ENCODE measurements at regions not wholly inside any gene's neighbourhood (a gene's known extent, or its start where the extent isn't known, plus 50 kb on each side); places are given as distances from the start of the nearest gene placed in this dataset.
"Not testable (repeated sequence)": the region's sequence is repeated elsewhere in the genome, so short reads cannot be mapped to it uniquely, and the experiment has no call there.

GRCh38 chr12:46992051-46992450 lies 87.4 kb upstream of the PCED1B start:
- H3K27me3 ChIP-seq (ENCODE audit: control insufficient read depth in 3 of 3, insufficient read depth in 3 of 3, low read length in 3 of 3); H3K9me3 ChIP-seq (ENCODE audit: control insufficient read depth in 2 of 2, insufficient read depth in 1 of 2, low read depth in 1 of 2, low read length in 1 of 2); H3K4me3 ChIP-seq (ENCODE audit: low read depth in 1 of 3, low read length in 3 of 3); FAIRE-seq; H3K4me1 ChIP-seq (ENCODE audit: control insufficient read depth in 3 of 3, insufficient read depth in 2 of 3, low read depth in 1 of 3, low read length in 2 of 3); H3K27ac ChIP-seq (ENCODE audit: low read depth in 1 of 3, low read length in 2 of 3); DNase-seq; H3K36me3 ChIP-seq (ENCODE audit: control insufficient read depth in 3 of 3, insufficient read depth in 2 of 3, low read depth in 1 of 3, low read length in 3 of 3): not testable (repeated sequence)
- WGBS, 3 donors = 73 to 88% (median 82%) methylated on average over 4 to 6 of the region's 6 CpGs

- H3K36me3 ChIP-seq (ENCODE audit: control insufficient read depth in 3 of 3, insufficient read depth in 2 of 3, low read depth in 1 of 3, low read length in 3 of 3) = no peaks in the 10 kb centered on the region
- no peak for DNase-seq
- no peak overlapping the region for H3K27ac ChIP-seq (ENCODE audit: low read depth in 1 of 3, low read length in 2 of 3)
- no peak overlapping the region for H3K4me3 ChIP-seq (ENCODE audit: low read depth in 1 of 3, low read length in 3 of 3)
- 80 to 89% (median 85%) methylated on average over 5 of the region's 5 CpGs for WGBS, 3 donors
- FAIRE-seq = peak; percentile 55
- H3K27me3 ChIP-seq (ENCODE audit: control insufficient read depth in 3 of 3, insufficient read depth in 3 of 3, low read length in 3 of 3) = no peaks in the 10 kb centered on the region
- H3K9me3 ChIP-seq (ENCODE audit: control insufficient read depth in 2 of 2, insufficient read depth in 1 of 2, low read depth in 1 of 2, low read length in 1 of 2) = no peaks in the 10 kb centered on the region
- H3K4me1 ChIP-seq (ENCODE audit: control insufficient read depth in 3 of 3, insufficient read depth in 2 of 3, low read depth in 1 of 3, low read length in 2 of 3) = no peaks in the 10 kb centered on the region
These were observed 80.5 kb upstream of the PCED1B start for GRCh38 chr12:46998811-46999368.

GRCh38 chr12:47004634-47005033 lies 74.8 kb upstream of the PCED1B start:
- H3K4me3 ChIP-seq (ENCODE audit: low read depth in 1 of 3, low read length in 3 of 3) = no peak overlapping the region
- no peak for FAIRE-seq
- no peak overlapping the region for H3K27ac ChIP-seq (ENCODE audit: low read depth in 1 of 3, low read length in 2 of 3)
- H3K9me3 ChIP-seq (ENCODE audit: control insufficient read depth in 2 of 2, insufficient read depth in 1 of 2, low read depth in 1 of 2, low read length in 1 of 2) = no peaks in the 10 kb centered on the region
- 16 to 37% (median 31%) methylated on average over 2 of the region's 2 CpGs for WGBS, 3 donors
- H3K36me3 ChIP-seq (ENCODE audit: control insufficient read depth in 3 of 3, insufficient read depth in 2 of 3, low read depth in 1 of 3, low read length in 3 of 3) = no peaks in the 10 kb centered on the region
- peak; percentile 27 to 28 for DNase-seq
- H3K27me3 ChIP-seq (ENCODE audit: control insufficient read depth in 3 of 3, insufficient read depth in 3 of 3, low read length in 3 of 3) = no peaks in the 10 kb centered on the region
- H3K4me1 ChIP-seq (ENCODE audit: control insufficient read depth in 3 of 3, insufficient read depth in 2 of 3, low read depth in 1 of 3, low read length in 2 of 3) = no peaks in the 10 kb centered on the region

- Histone ChIP-seq H3K4me1 (ENCODE audit: control insufficient read depth in 3 of 3, insufficient read depth in 2 of 3, low read depth in 1 of 3, low read length in 2 of 3) (no peaks in the 10 kb centered on the region), H3K27me3 (ENCODE audit: control insufficient read depth in 3 of 3, insufficient read depth in 3 of 3, low read length in 3 of 3) (no peaks in the 10 kb centered on the region), H3K9me3 (ENCODE audit: control insufficient read depth in 2 of 2, insufficient read depth in 1 of 2, low read depth in 1 of 2, low read length in 1 of 2) (no peaks in the 10 kb centered on the region), H3K4me3 (ENCODE audit: low read depth in 1 of 3, low read length in 3 of 3) (no peak overlapping the region), H3K36me3 (ENCODE audit: control insufficient read depth in 3 of 3, insufficient read depth in 2 of 3, low read depth in 1 of 3, low read length in 3 of 3) (no peaks in the 10 kb centered on the region), H3K27ac (ENCODE audit: low read depth in 1 of 3, low read length in 2 of 3) (no peak overlapping the region)
- DNase-seq = no peak
- 82 to 89% (median 86%) methylated on average over 3 of the region's 3 CpGs for WGBS, 3 donors
- no peak for FAIRE-seq
These were observed 72.4 kb upstream of the PCED1B start for GRCh38 chr12:47007048-47007447.

- no peaks in the 10 kb centered on the region for H3K36me3 ChIP-seq (ENCODE audit: control insufficient read depth in 3 of 3, insufficient read depth in 2 of 3, low read depth in 1 of 3, low read length in 3 of 3)
- H3K4me1 ChIP-seq (ENCODE audit: control insufficient read depth in 3 of 3, insufficient read depth in 2 of 3, low read depth in 1 of 3, low read length in 2 of 3) = no peaks in the 10 kb centered on the region
- H3K27ac ChIP-seq (ENCODE audit: low read depth in 1 of 3, low read length in 2 of 3) = no peak overlapping the region
- H3K9me3 ChIP-seq (ENCODE audit: control insufficient read depth in 2 of 2, insufficient read depth in 1 of 2, low read depth in 1 of 2, low read length in 1 of 2) = no peaks in the 10 kb centered on the region
- FAIRE-seq (no peak), DNase-seq (no peak)
- no peak overlapping the region for H3K4me3 ChIP-seq (ENCODE audit: low read depth in 1 of 3, low read length in 3 of 3)
- peaks cover 0 to 4% (median 0%) of the 10 kb centered on the region in 3 donors for H3K27me3 ChIP-seq (ENCODE audit: control insufficient read depth in 3 of 3, insufficient read depth in 3 of 3, low read length in 3 of 3)
- 81 to 92% (median 87%) methylated on average over 1 of the region's 1 CpG for WGBS, 3 donors
These were observed 66.9 kb upstream of the PCED1B start for GRCh38 chr12:47012552-47012951.

GRCh38 chr12:47014474-47014873 lies 64.9 kb upstream of the PCED1B start:
- Histone ChIP-seq H3K9me3 (ENCODE audit: control insufficient read depth in 2 of 2, insufficient read depth in 1 of 2, low read depth in 1 of 2, low read length in 1 of 2) (no peaks in the 10 kb centered on the region), H3K27me3 (ENCODE audit: control insufficient read depth in 3 of 3, insufficient read depth in 3 of 3, low read length in 3 of 3) (peaks cover 0 to 4% (median 0%) of the 10 kb centered on the region in 3 donors), H3K36me3 (ENCODE audit: control insufficient read depth in 3 of 3, insufficient read depth in 2 of 3, low read depth in 1 of 3, low read length in 3 of 3) (no peaks in the 10 kb centered on the region), H3K27ac (ENCODE audit: low read depth in 1 of 3, low read length in 2 of 3) (no peak overlapping the region), H3K4me1 (ENCODE audit: control insufficient read depth in 3 of 3, insufficient read depth in 2 of 3, low read depth in 1 of 3, low read length in 2 of 3) (no peaks in the 10 kb centered on the region), H3K4me3 (ENCODE audit: low read depth in 1 of 3, low read length in 3 of 3) (no peak overlapping the region)
- FAIRE-seq (no peak), DNase-seq (no peak)
- 67 to 68% (median 67%) methylated on average over 2 of the region's 2 CpGs for WGBS, 3 donors

GRCh38 chr12:47015381-47015780 lies 64.0 kb upstream of the PCED1B start:
- Histone ChIP-seq H3K27me3 (ENCODE audit: control insufficient read depth in 3 of 3, insufficient read depth in 3 of 3, low read length in 3 of 3) (peaks cover 0 to 4% (median 0%) of the 10 kb centered on the region in 3 donors), H3K27ac (ENCODE audit: low read depth in 1 of 3, low read length in 2 of 3) (no peak overlapping the region), H3K36me3 (ENCODE audit: control insufficient read depth in 3 of 3, insufficient read depth in 2 of 3, low read depth in 1 of 3, low read length in 3 of 3) (no peaks in the 10 kb centered on the region), H3K4me3 (ENCODE audit: low read depth in 1 of 3, low read length in 3 of 3) (no peak overlapping the region), H3K9me3 (ENCODE audit: control insufficient read depth in 2 of 2, insufficient read depth in 1 of 2, low read depth in 1 of 2, low read length in 1 of 2) (no peaks in the 10 kb centered on the region), H3K4me1 (ENCODE audit: control insufficient read depth in 3 of 3, insufficient read depth in 2 of 3, low read depth in 1 of 3, low read length in 2 of 3) (no peaks in the 10 kb centered on the region)
- DNase-seq (no peak), FAIRE-seq (no peak)
- 89 to 94% (median 90%) methylated on average over 1 of the region's 1 CpG for WGBS, 3 donors

- WGBS, 3 donors = 61 to 79% (median 64%) methylated on average over 6 of the region's 6 CpGs
- no peak for FAIRE-seq
- no peak for DNase-seq
- Histone ChIP-seq H3K36me3 (ENCODE audit: control insufficient read depth in 3 of 3, insufficient read depth in 2 of 3, low read depth in 1 of 3, low read length in 3 of 3) (no peaks in the 10 kb centered on the region), H3K9me3 (ENCODE audit: control insufficient read depth in 2 of 2, insufficient read depth in 1 of 2, low read depth in 1 of 2, low read length in 1 of 2) (no peaks in the 10 kb centered on the region), H3K27ac (ENCODE audit: low read depth in 1 of 3, low read length in 2 of 3) (no peak overlapping the region), H3K27me3 (ENCODE audit: control insufficient read depth in 3 of 3, insufficient read depth in 3 of 3, low read length in 3 of 3) (peaks cover 0 to 4% (median 0%) of the 10 kb centered on the region in 3 donors), H3K4me1 (ENCODE audit: control insufficient read depth in 3 of 3, insufficient read depth in 2 of 3, low read depth in 1 of 3, low read length in 2 of 3) (no peaks in the 10 kb centered on the region), H3K4me3 (ENCODE audit: low read depth in 1 of 3, low read length in 3 of 3) (no peak overlapping the region)
These were observed 62.2 kb upstream of the PCED1B start for GRCh38 chr12:47017041-47017713.

Measured in small intestine (tissue), 7 donors.